ENCODE measurements at regions not wholly inside any gene's neighbourhood (a gene's known extent, or its start where the extent isn't known, plus 50 kb on each side); places are given as distances from the start of the nearest gene placed in this dataset.

GRCh38 chr14:22147716-22148115, 441.3 kb downstream of the DAD1 start:
- intact Hi-C loops (cut with DNase I), result no loop called here
- Histone ChIP-seq H3K36me3 (no peaks in the 10 kb centered on the region), H3K4me3 (no peak overlapping the region), H3K27ac (no peak overlapping the region), H3K27me3 (no peaks in the 10 kb centered on the region), H3K9me3 (peaks cover 0 to 2% of the 10 kb centered on the region in 2 donors), H3K4me1 (no peaks in the 10 kb centered on the region)
- TF ChIP-seq CTCF (IDR thresholded peaks at IDR 0.05), result no peak
- ATAC-seq, result no peak
- DNase-seq, result no peak

GRCh38 chr14:22143363-22143762, 445.7 kb downstream of the DAD1 start:
- TF ChIP-seq CTCF (IDR thresholded peaks at IDR 0.05), result no peak
- Histone ChIP-seq H3K4me3 (no peak overlapping the region), H3K9me3 (no peaks in the 10 kb centered on the region), H3K4me1 (no peaks in the 10 kb centered on the region), H3K36me3 (no peaks in the 10 kb centered on the region), H3K27ac (no peak overlapping the region), H3K27me3 (no peaks in the 10 kb centered on the region)
- ATAC-seq (no peak), DNase-seq (no peak)
- intact Hi-C loops (cut with DNase I), result no loop called here

GRCh38 chr14:22140633-22141032, 448.4 kb downstream of the DAD1 start:
- DNase-seq, result no peak
- no peak overlapping the region for H3K27ac ChIP-seq
- no peaks in the 10 kb centered on the region for H3K4me1 ChIP-seq
- no peak for ATAC-seq
- no peak overlapping the region for H3K4me3 ChIP-seq
- intact Hi-C loops (cut with DNase I), result no loop called here
- H3K27me3 ChIP-seq, result no peaks in the 10 kb centered on the region
- H3K36me3 ChIP-seq, result no peaks in the 10 kb centered on the region
- H3K9me3 ChIP-seq, result peaks cover 0 to 4% of the 10 kb centered on the region in 2 donors
- TF ChIP-seq CTCF (IDR thresholded peaks at IDR 0.05), result no peak

DNA sequence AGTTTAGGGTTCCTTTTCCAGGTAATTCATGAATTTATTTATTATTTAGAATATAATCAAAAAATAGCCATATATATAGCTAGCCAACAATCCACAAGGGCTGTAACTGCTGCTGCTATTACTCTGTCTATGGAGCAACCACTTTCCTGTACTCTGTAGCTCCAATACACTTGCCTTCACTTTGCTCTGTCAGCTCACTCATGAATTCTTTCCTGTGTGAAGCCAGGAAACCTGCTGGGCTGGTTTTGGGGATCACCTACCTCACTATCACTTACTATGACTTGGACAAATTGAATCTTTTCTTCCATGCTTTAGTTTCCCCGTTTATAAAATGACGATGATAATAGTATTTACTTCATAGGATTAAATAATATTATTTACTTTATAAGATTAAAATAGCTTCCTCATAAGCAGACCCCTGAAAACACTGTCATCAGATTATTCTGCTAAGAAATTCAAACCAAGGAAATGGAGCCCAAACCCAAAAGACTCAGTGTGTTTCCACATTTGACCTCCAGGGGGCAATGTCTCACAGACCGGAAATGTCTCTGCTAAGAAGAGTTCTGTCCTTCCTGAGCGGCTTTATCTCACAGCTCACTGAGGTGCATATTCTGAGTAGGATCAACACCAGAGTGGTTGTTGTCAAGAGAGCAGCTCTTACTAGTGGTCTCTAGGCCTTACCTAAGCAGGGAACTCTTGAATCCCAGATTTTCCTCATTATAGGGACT, 457.1 kb downstream of the DAD1 start:
- H3K9me3 ChIP-seq, result peaks cover 0 to 4% of the 10 kb centered on the region in 2 donors
- TF ChIP-seq CTCF (IDR thresholded peaks at IDR 0.05), result peak; percentile 14 to 31
- ATAC-seq, result no peak
- H3K4me1 ChIP-seq, result no peaks in the 10 kb centered on the region
- H3K4me3 ChIP-seq, result no peak overlapping the region
- H3K27me3 ChIP-seq, result no peaks in the 10 kb centered on the region
- intact Hi-C loops (cut with DNase I), result no loop called here
- no peaks in the 10 kb centered on the region for H3K36me3 ChIP-seq
- no peak overlapping the region for H3K27ac ChIP-seq
- peak in 1 of 4 donors; percentile 3 for DNase-seq

- H3K4me1 ChIP-seq, result no peaks in the 10 kb centered on the region
- H3K27ac ChIP-seq, result no peak overlapping the region
- no peak overlapping the region for H3K4me3 ChIP-seq
- intact Hi-C loops (cut with DNase I), result no loop called here
- no peak for DNase-seq
- TF ChIP-seq CTCF (IDR thresholded peaks at IDR 0.05), result no peak
- H3K27me3 ChIP-seq, result no peaks in the 10 kb centered on the region
- ATAC-seq, result no peak
- H3K9me3 ChIP-seq, result no peaks in the 10 kb centered on the region
- no peaks in the 10 kb centered on the region for H3K36me3 ChIP-seq
Measured at GRCh38 chr14:22124073-22124613, 450.5 kb upstream of the OR4E1 start.

Measured in left lung (tissue), 4 donors.